Smooth muscle cell (in vitro differentiated cells): ENCODE measurements at regions not wholly inside any gene's neighbourhood (a gene's known extent, or its start where the extent isn't known, plus 50 kb on each side); places are given as distances from the start of the nearest gene placed in this dataset.

Source experiments
- DNase-seq: peaks from one replicate; lab custom pipeline; 2025; ENCODE audit not compliant: unreplicated experiment; lab: John Stamatoyannopoulos, UW
- H2AFZ ChIP-seq: fragments of 200-600 bp; sonication (generic); 2 replicates; pipeline ENCODE4 v1.6.0; 2016; ENCODE audit warnings: antibody characterized with exemption, low read depth, mild to moderate bottlenecking
- H3F3A ChIP-seq: fragments of 200-600 bp; sonication (generic); 2 replicates; pipeline ENCODE4 v1.6.0; 2017; ENCODE audit warnings: antibody characterized with exemption, low read depth
- H3K27ac ChIP-seq: fragments of 200-600 bp; sonication (generic); 2 replicates; pipeline ENCODE4 v1.5.1; 2016; ENCODE audit warnings: low read depth, mild to moderate bottlenecking
- H3K27me3 ChIP-seq: fragments of 200-600 bp; sonication (generic); 2 replicates; pipeline ENCODE4 v1.6.1; 2016; ENCODE audit warnings: low read depth, mild to moderate bottlenecking
- H3K36me3 ChIP-seq: fragments of 200-600 bp; sonication (generic); 2 replicates; pipeline ENCODE4 v1.5.1; 2016; ENCODE audit warnings: low read depth
- H3K4me1 ChIP-seq: fragments of 200-600 bp; sonication (generic); 2 replicates; pipeline ENCODE4 v1.5.1; 2016; ENCODE audit warnings: low read depth
- H3K4me2 ChIP-seq: fragments of 200-600 bp; sonication (generic); 2 replicates; pipeline ENCODE4 v1.6.0; 2016; ENCODE audit warnings: mild to moderate bottlenecking
- H3K4me3 ChIP-seq: fragments of 200-600 bp; sonication (generic); 2 replicates; pipeline ENCODE4 v1.5.1; 2016; ENCODE audit warnings: mild to moderate bottlenecking
- H3K79me2 ChIP-seq: fragments of 200-600 bp; sonication (generic); 2 replicates; pipeline ENCODE4 v1.6.0; 2016; ENCODE audit warnings: low read depth, mild to moderate bottlenecking
- H3K9ac ChIP-seq: fragments of 200-600 bp; sonication (generic); 2 replicates; pipeline ENCODE4 v1.6.0; 2016; ENCODE audit warnings: low read depth
- H3K9me3 ChIP-seq: fragments of 200-600 bp; sonication (generic); replicated peaks from 2 replicates; pipeline ENCODE4 v1.5.1; 2016; ENCODE audit warnings: low read depth
- H4K20me1 ChIP-seq: fragments of 200-600 bp; sonication (generic); 2 replicates; pipeline ENCODE4 v1.6.0; 2016; ENCODE audit warnings: low read depth
- CTCF ChIP-seq: fragments of 200-600 bp; sonication (generic); IDR thresholded peaks from 2 replicates; pipeline ENCODE4 v1.5.1; 2017; ENCODE audit warnings: borderline replicate concordance, mild to moderate bottlenecking, antibody characterized with exemption; ENCODE audit not compliant: insufficient read depth, poor library complexity, severe bottlenecking
- WGBS: methylation state at CpG from one replicate; pipeline ENCODE4 v1.1.7; 2016; ENCODE audit warnings: low lambda C conversion rate; 5-methylcytosine and 5-hydroxymethylcytosine counted together

- no peak overlapping the region for H3K27ac ChIP-seq
- H3K79me2 ChIP-seq = no peaks in the 10 kb centered on the region
- H3K4me1 ChIP-seq = no peaks in the 10 kb centered on the region
- TF ChIP-seq CTCF = no peak
- H3K27me3 ChIP-seq = no peaks in the 10 kb centered on the region
- no peak overlapping the region for H3K4me2 ChIP-seq
- DNase-seq = no peak
- no peaks in the 10 kb centered on the region for H3K36me3 ChIP-seq
- H4K20me1 ChIP-seq = no peaks in the 10 kb centered on the region
- H3F3A ChIP-seq = no peaks in the 10 kb centered on the region
- no peak overlapping the region for H2AFZ ChIP-seq
- no peak overlapping the region for H3K9ac ChIP-seq
- H3K4me3 ChIP-seq = no peak overlapping the region
- WGBS = 47% methylated on average over 2 of the region's 2 CpGs
- no peaks in the 10 kb centered on the region for H3K9me3 ChIP-seq
Measured at GRCh38 chr13:48910686-48911085, 65.0 kb upstream of the FNDC3A start.

GRCh38 chr13:48919751-48920150, 56.0 kb upstream of the FNDC3A start:
- no peaks in the 10 kb centered on the region for H3K4me1 ChIP-seq
- H3K9ac ChIP-seq = no peak overlapping the region
- H3K4me3 ChIP-seq = no peak overlapping the region
- TF ChIP-seq CTCF = no peak
- no peak overlapping the region for H3K27ac ChIP-seq
- no peaks in the 10 kb centered on the region for H3K9me3 ChIP-seq
- H2AFZ ChIP-seq = no peak overlapping the region
- no peaks in the 10 kb centered on the region for H4K20me1 ChIP-seq
- H3K36me3 ChIP-seq = no peaks in the 10 kb centered on the region
- H3K79me2 ChIP-seq = no peaks in the 10 kb centered on the region
- 96% methylated on average over 1 of the region's 1 CpG for WGBS
- no peak overlapping the region for H3K4me2 ChIP-seq
- no peaks in the 10 kb centered on the region for H3K27me3 ChIP-seq
- DNase-seq = no peak
- no peaks in the 10 kb centered on the region for H3F3A ChIP-seq

- H3K79me2 ChIP-seq = no peaks in the 10 kb centered on the region
- no peak overlapping the region for H3K9ac ChIP-seq
- H3K9me3 ChIP-seq = no peaks in the 10 kb centered on the region
- no peaks in the 10 kb centered on the region for H3F3A ChIP-seq
- WGBS = 96% methylated on average over 6 of the region's 6 CpGs
- DNase-seq = no peak
- no peak overlapping the region for H3K4me2 ChIP-seq
- H2AFZ ChIP-seq = no peak overlapping the region
- H4K20me1 ChIP-seq = no peaks in the 10 kb centered on the region
- H3K4me1 ChIP-seq = no peaks in the 10 kb centered on the region
- no peaks in the 10 kb centered on the region for H3K36me3 ChIP-seq
- H3K27me3 ChIP-seq = no peaks in the 10 kb centered on the region
- TF ChIP-seq CTCF = no peak
- no peak overlapping the region for H3K27ac ChIP-seq
- no peak overlapping the region for H3K4me3 ChIP-seq
Measured at GRCh38 chr13:48920730-48921129, 55.0 kb upstream of the FNDC3A start.

GRCh38 chr13:48923376-48923775, 52.3 kb upstream of the FNDC3A start:
- no peak overlapping the region for H3K4me2 ChIP-seq
- 93% methylated on average over 1 of the region's 1 CpG for WGBS
- H3K9ac ChIP-seq = no peak overlapping the region
- no peaks in the 10 kb centered on the region for H4K20me1 ChIP-seq
- no peak overlapping the region for H3K27ac ChIP-seq
- H3K79me2 ChIP-seq = no peaks in the 10 kb centered on the region
- no peak for DNase-seq
- no peak overlapping the region for H3K4me3 ChIP-seq
- TF ChIP-seq CTCF = no peak
- no peaks in the 10 kb centered on the region for H3K4me1 ChIP-seq
- no peaks in the 10 kb centered on the region for H3F3A ChIP-seq
- H3K9me3 ChIP-seq = no peaks in the 10 kb centered on the region
- H3K36me3 ChIP-seq = no peaks in the 10 kb centered on the region
- H3K27me3 ChIP-seq = no peaks in the 10 kb centered on the region
- H2AFZ ChIP-seq = no peak overlapping the region
